ENCODE measurements at regions not wholly inside any gene's neighbourhood (a gene's known extent, or its start where the extent isn't known, plus 50 kb on each side); places are given as distances from the start of the nearest gene placed in this dataset.

GRCh38 chr1:214715126-214715525 is 112.1 kb downstream of the CENPF start:
- DNase-seq (ENCODE audit: insufficient read length) (no peak), FAIRE-seq (no peak)
- TF ChIP-seq TAF1 (IDR thresholded peaks at IDR 0.05; ENCODE audit: borderline replicate concordance, low read depth, low read length) (no peak), POLR2AphosphoS5 (IDR thresholded peaks at IDR 0.05; ENCODE audit: low read depth, low read length) (no peak), POLR2A (IDR thresholded peaks at IDR 0.05; ENCODE audit: low read depth, low read length) (no peak)

- DNase-seq (ENCODE audit: insufficient read length), result no peak
- TF ChIP-seq POLR2A (IDR thresholded peaks at IDR 0.05; ENCODE audit: low read depth, low read length) (no peak), TAF1 (IDR thresholded peaks at IDR 0.05; ENCODE audit: borderline replicate concordance, low read depth, low read length) (no peak), POLR2AphosphoS5 (IDR thresholded peaks at IDR 0.05; ENCODE audit: low read depth, low read length) (no peak)
- FAIRE-seq, result no peak
These were observed 114.4 kb downstream of the CENPF start for GRCh38 chr1:214717351-214717750.

GRCh38 chr1:214718724-214719123 is 115.7 kb downstream of the CENPF start:
- DNase-seq (ENCODE audit: insufficient read length), result no peak
- TF ChIP-seq POLR2AphosphoS5 (IDR thresholded peaks at IDR 0.05; ENCODE audit: low read depth, low read length) (no peak), POLR2A (IDR thresholded peaks at IDR 0.05; ENCODE audit: low read depth, low read length) (no peak), TAF1 (IDR thresholded peaks at IDR 0.05; ENCODE audit: borderline replicate concordance, low read depth, low read length) (no peak)
- FAIRE-seq, result no peak

- no peak for TF ChIP-seq TAF1 (IDR thresholded peaks at IDR 0.05; ENCODE audit: borderline replicate concordance, low read depth, low read length)
- no peak for TF ChIP-seq POLR2AphosphoS5 (IDR thresholded peaks at IDR 0.05; ENCODE audit: low read depth, low read length)
- TF ChIP-seq POLR2A (IDR thresholded peaks at IDR 0.05; ENCODE audit: low read depth, low read length), result no peak
- FAIRE-seq (no peak), DNase-seq (ENCODE audit: insufficient read length) (no peak)
These were observed 116.2 kb downstream of the CENPF start for GRCh38 chr1:214719207-214719606.

GRCh38 chr1:214720561-214720960 is 117.6 kb downstream of the CENPF start:
- FAIRE-seq, result no peak
- TF ChIP-seq POLR2A (IDR thresholded peaks at IDR 0.05; ENCODE audit: low read depth, low read length), result no peak
- TF ChIP-seq TAF1 (IDR thresholded peaks at IDR 0.05; ENCODE audit: borderline replicate concordance, low read depth, low read length), result no peak
- no peak for TF ChIP-seq POLR2AphosphoS5 (IDR thresholded peaks at IDR 0.05; ENCODE audit: low read depth, low read length)

GRCh38 chr1:214727274-214727673 is 124.3 kb downstream of the CENPF start:
- DNase-seq (ENCODE audit: insufficient read length), result no peak
- TF ChIP-seq TAF1 (IDR thresholded peaks at IDR 0.05; ENCODE audit: borderline replicate concordance, low read depth, low read length) (no peak), POLR2AphosphoS5 (IDR thresholded peaks at IDR 0.05; ENCODE audit: low read depth, low read length) (no peak), POLR2A (IDR thresholded peaks at IDR 0.05; ENCODE audit: low read depth, low read length) (no peak)
- FAIRE-seq, result no peak

More at GRCh38 chr1:214720561-214720960, 117.6 kb downstream of the CENPF start:
- no peak for DNase-seq (ENCODE audit: insufficient read length)

- no peak for TF ChIP-seq POLR2AphosphoS5 (IDR thresholded peaks at IDR 0.05; ENCODE audit: low read depth, low read length)
- FAIRE-seq (no peak), DNase-seq (ENCODE audit: insufficient read length) (no peak)
These were observed 136.7 kb downstream of the CENPF start for GRCh38 chr1:214739621-214740238.

- DNase-seq (ENCODE audit: insufficient read length) (no peak), FAIRE-seq (no peak)
- no peak for TF ChIP-seq TAF1 (IDR thresholded peaks at IDR 0.05; ENCODE audit: borderline replicate concordance, low read depth, low read length)
- TF ChIP-seq POLR2A (IDR thresholded peaks at IDR 0.05; ENCODE audit: low read depth, low read length), result no peak
- no peak for TF ChIP-seq POLR2AphosphoS5 (IDR thresholded peaks at IDR 0.05; ENCODE audit: low read depth, low read length)
These were observed 137.5 kb downstream of the CENPF start for GRCh38 chr1:214740471-214740870.

- no peak for FAIRE-seq
- TF ChIP-seq POLR2AphosphoS5 (IDR thresholded peaks at IDR 0.05; ENCODE audit: low read depth, low read length) (no peak), TAF1 (IDR thresholded peaks at IDR 0.05; ENCODE audit: borderline replicate concordance, low read depth, low read length) (no peak), POLR2A (IDR thresholded peaks at IDR 0.05; ENCODE audit: low read depth, low read length) (no peak)
- DNase-seq (ENCODE audit: insufficient read length), result no peak
These were observed 144.1 kb downstream of the CENPF start for GRCh38 chr1:214747050-214747635.

GRCh38 chr1:214753236-214753852 is 150.3 kb downstream of the CENPF start:
- no peak for TF ChIP-seq TAF1 (IDR thresholded peaks at IDR 0.05; ENCODE audit: borderline replicate concordance, low read depth, low read length)
- TF ChIP-seq POLR2A (IDR thresholded peaks at IDR 0.05; ENCODE audit: low read depth, low read length), result no peak
- no peak for TF ChIP-seq POLR2AphosphoS5 (IDR thresholded peaks at IDR 0.05; ENCODE audit: low read depth, low read length)
- DNase-seq (ENCODE audit: insufficient read length), result no peak
- no peak for FAIRE-seq

GRCh38 chr1:214761030-214761429 is 158.0 kb downstream of the CENPF start:
- no peak for TF ChIP-seq POLR2A (IDR thresholded peaks at IDR 0.05; ENCODE audit: low read depth, low read length)
- no peak for TF ChIP-seq TAF1 (IDR thresholded peaks at IDR 0.05; ENCODE audit: borderline replicate concordance, low read depth, low read length)
- DNase-seq (ENCODE audit: insufficient read length) (no peak), FAIRE-seq (no peak)

- no peak for FAIRE-seq
- no peak for TF ChIP-seq TAF1 (IDR thresholded peaks at IDR 0.05; ENCODE audit: borderline replicate concordance, low read depth, low read length)
- no peak for TF ChIP-seq POLR2A (IDR thresholded peaks at IDR 0.05; ENCODE audit: low read depth, low read length)
- TF ChIP-seq POLR2AphosphoS5 (IDR thresholded peaks at IDR 0.05; ENCODE audit: low read depth, low read length), result no peak
- no peak for DNase-seq (ENCODE audit: insufficient read length)
These were observed 159.9 kb downstream of the CENPF start for GRCh38 chr1:214762902-214763301.
